GM12874 (cell line): ENCODE measurements at regions not wholly inside any gene's neighbourhood (a gene's known extent, or its start where the extent isn't known, plus 50 kb on each side); places are given as distances from the start of the nearest gene placed in this dataset.

ENCODE experiments used
- TF ChIP-seq, protein P1 (sequence below): IDR thresholded peaks from 2 replicates; pipeline ENCODE4 v1.5.1; 2011; ENCODE audit warnings: low read depth, mild to moderate bottlenecking, control low read depth, low read length, moderate library complexity; ENCODE audit not compliant: insufficient read depth

- TF ChIP-seq, protein P1, sequence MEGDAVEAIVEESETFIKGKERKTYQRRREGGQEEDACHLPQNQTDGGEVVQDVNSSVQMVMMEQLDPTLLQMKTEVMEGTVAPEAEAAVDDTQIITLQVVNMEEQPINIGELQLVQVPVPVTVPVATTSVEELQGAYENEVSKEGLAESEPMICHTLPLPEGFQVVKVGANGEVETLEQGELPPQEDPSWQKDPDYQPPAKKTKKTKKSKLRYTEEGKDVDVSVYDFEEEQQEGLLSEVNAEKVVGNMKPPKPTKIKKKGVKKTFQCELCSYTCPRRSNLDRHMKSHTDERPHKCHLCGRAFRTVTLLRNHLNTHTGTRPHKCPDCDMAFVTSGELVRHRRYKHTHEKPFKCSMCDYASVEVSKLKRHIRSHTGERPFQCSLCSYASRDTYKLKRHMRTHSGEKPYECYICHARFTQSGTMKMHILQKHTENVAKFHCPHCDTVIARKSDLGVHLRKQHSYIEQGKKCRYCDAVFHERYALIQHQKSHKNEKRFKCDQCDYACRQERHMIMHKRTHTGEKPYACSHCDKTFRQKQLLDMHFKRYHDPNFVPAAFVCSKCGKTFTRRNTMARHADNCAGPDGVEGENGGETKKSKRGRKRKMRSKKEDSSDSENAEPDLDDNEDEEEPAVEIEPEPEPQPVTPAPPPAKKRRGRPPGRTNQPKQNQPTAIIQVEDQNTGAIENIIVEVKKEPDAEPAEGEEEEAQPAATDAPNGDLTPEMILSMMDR = peak; percentile 75
Measured at GRCh38 chr7:80018941-80019808, 115.5 kb upstream of the GNAI1 start.

DNA sequence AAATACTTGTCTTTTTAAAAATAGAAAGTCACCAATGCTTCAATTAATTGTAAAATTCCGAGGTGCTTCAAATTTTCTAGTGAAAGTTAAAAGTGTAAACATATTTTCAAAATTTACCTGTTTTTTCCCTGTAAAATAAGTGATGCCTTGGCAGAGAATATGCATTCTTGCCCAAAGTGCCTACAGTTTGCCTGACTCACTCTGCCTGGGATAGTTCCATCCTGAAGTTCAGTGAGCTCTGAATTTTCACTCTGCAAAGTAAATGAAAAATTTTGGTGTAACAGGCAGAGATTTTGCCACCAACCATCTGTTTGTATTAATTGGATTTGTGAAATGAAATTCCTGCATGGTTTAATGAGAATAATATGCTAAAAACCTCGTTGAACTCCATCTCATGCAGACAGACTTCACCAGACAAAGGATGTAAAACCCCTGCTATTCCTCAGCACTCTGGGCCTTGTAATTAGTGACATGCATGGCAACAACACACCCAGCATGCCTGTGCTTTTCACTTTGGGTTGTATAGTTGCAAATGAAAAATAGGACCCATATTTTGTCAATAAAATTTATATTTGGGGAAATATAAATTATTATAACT lies 117.4 kb upstream of the GNAI1 start:
- TF ChIP-seq, protein P1 = no peak

GRCh38 chr7:80014511-80014910 lies 120.1 kb upstream of the GNAI1 start:
- TF ChIP-seq, protein P1 = no peak

DNA sequence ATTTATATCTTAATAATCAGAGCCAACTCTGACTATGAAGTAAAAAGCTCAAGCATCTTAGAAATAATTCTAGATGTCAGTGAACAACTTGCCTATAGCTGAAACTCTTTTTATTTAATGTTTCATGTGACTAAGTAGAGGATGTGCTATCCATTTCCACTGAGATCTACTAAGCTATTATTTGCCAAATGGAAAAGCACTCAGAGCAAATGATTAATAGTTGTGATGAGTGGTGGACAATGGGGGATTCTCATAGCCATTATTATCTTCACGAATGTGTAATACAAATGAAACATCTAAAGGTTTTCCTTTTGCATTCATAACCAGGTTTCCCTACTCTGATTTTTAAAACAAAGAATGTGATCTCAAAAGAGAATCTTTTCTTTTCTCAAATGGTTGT lies 126.6 kb upstream of the GNAI1 start:
- TF ChIP-seq, protein P1 = no peak

- TF ChIP-seq, protein P1 = no peak
Measured at GRCh38 chr7:80002865-80003264, 131.8 kb upstream of the GNAI1 start.

DNA sequence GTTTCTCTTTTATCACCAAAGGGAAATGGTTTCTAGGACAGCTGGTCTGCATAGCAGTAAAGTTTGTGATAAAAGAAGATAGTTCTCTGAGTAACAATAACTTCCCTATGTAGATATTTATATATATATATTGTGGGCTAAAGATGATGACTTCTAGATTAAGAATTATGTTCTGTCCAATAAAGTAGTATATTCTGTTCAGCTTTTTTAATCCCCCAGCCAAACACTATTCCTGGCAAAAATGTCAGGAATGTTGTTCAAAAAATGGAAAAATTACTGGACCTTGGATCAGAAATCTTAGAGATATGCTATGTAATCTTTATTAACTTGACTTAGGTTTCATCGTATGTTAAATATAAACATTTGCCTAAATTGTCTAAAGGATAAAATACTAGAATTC lies 136.3 kb upstream of the GNAI1 start:
- TF ChIP-seq, protein P1 = no peak

GRCh38 chr7:79997345-79997744 lies 137.3 kb upstream of the GNAI1 start:
- TF ChIP-seq, protein P1 = no peak
